GM19463 (cell line): ENCODE measurements at regions not wholly inside any gene's neighbourhood (a gene's known extent, or its start where the extent isn't known, plus 50 kb on each side); places are given as distances from the start of the nearest gene placed in this dataset.

Experiments
- ATAC-seq: cut with Tn5 transposase; IDR thresholded peaks from one replicate; pipeline ENCODE4 v1.9.1; 2021; ENCODE audit warnings: mild to moderate bottlenecking, moderate library complexity; ENCODE audit not compliant: unreplicated experiment

- ATAC-seq = no peak
Measured at GRCh38 chr16:6687593-6687992, 645.1 kb upstream of the RBFOX1 start.

GRCh38 chr16:6684076-6684673 is 648.5 kb upstream of the RBFOX1 start:
- ATAC-seq = no peak

- peak; percentile 51 for ATAC-seq
Measured at GRCh38 chr16:6682142-6682811, 650.4 kb upstream of the RBFOX1 start.

GRCh38 chr16:6678586-6678985 is 654.1 kb upstream of the RBFOX1 start:
- no peak for ATAC-seq

GRCh38 chr16:6674071-6674470 is 658.6 kb upstream of the RBFOX1 start:
- no peak for ATAC-seq

GRCh38 chr16:6672507-6672906 is 660.1 kb upstream of the RBFOX1 start:
- ATAC-seq = no peak

GRCh38 chr16:6667393-6667792 is 665.3 kb upstream of the RBFOX1 start:
- ATAC-seq = no peak

- ATAC-seq = no peak
Measured at GRCh38 chr16:6665126-6665525, 667.5 kb upstream of the RBFOX1 start.

- no peak for ATAC-seq
Measured at GRCh38 chr16:6663668-6664067, 669.0 kb upstream of the RBFOX1 start.

GRCh38 chr16:6656760-6657159 is 675.9 kb upstream of the RBFOX1 start:
- ATAC-seq = no peak

GRCh38 chr16:6646891-6647290 is 685.8 kb upstream of the RBFOX1 start:
- ATAC-seq = no peak

- no peak for ATAC-seq
Measured at GRCh38 chr16:6645768-6646568, 686.7 kb upstream of the RBFOX1 start.

GRCh38 chr16:6644916-6645315 is 687.7 kb upstream of the RBFOX1 start:
- no peak for ATAC-seq

GRCh38 chr16:6643080-6643686 is 689.5 kb upstream of the RBFOX1 start:
- ATAC-seq = no peak

- ATAC-seq = no peak
Measured at GRCh38 chr16:6642271-6642670, 690.4 kb upstream of the RBFOX1 start.

- ATAC-seq = no peak
Measured at GRCh38 chr16:6641091-6641490, 691.6 kb upstream of the RBFOX1 start.

GRCh38 chr16:6636457-6636856 is 696.2 kb upstream of the RBFOX1 start:
- no peak for ATAC-seq

- ATAC-seq = no peak
Measured at GRCh38 chr16:6634151-6634550, 698.5 kb upstream of the RBFOX1 start.

- ATAC-seq = no peak
Measured at GRCh38 chr16:6633456-6633855, 699.2 kb upstream of the RBFOX1 start.

- ATAC-seq = no peak
Measured at GRCh38 chr16:6629110-6629509, 703.5 kb upstream of the RBFOX1 start.

GRCh38 chr16:6625606-6626005 is 707.0 kb upstream of the RBFOX1 start:
- no peak for ATAC-seq

GRCh38 chr16:6618874-6619273 is 713.8 kb upstream of the RBFOX1 start:
- ATAC-seq = no peak
